GM19043 (cell line): ENCODE measurements at regions not wholly inside any gene's neighbourhood (a gene's known extent, or its start where the extent isn't known, plus 50 kb on each side); places are given as distances from the start of the nearest gene placed in this dataset.
"Not testable (repeated sequence)": the region's sequence is repeated elsewhere in the genome, so short reads cannot be mapped to it uniquely, and the experiment has no call there.

ENCODE experiments used
- ATAC-seq: cut with Tn5 transposase; IDR thresholded peaks from one replicate; pipeline ENCODE4 v1.9.1; 2021; ENCODE audit warnings: low read depth; ENCODE audit not compliant: unreplicated experiment

- no peak for ATAC-seq
Observed at GRCh38 chr10:22875581-22875980, 52.3 kb upstream of the ARMC3 start.

- no peak for ATAC-seq
Observed at GRCh38 chr10:22874189-22874854, 53.5 kb upstream of the ARMC3 start.

GRCh38 chr10:22856444-22857074 is 71.3 kb upstream of the ARMC3 start:
- ATAC-seq: no peak

- ATAC-seq: no peak
Observed at GRCh38 chr10:22854935-22855421, 72.9 kb upstream of the ARMC3 start.

- no peak for ATAC-seq
Observed at GRCh38 chr10:22853906-22854447, 73.9 kb upstream of the ARMC3 start.

GRCh38 chr10:22852712-22853353 is 75.0 kb upstream of the ARMC3 start:
- ATAC-seq: no peak

GRCh38 chr10:22851865-22852239 is 76.0 kb upstream of the ARMC3 start:
- ATAC-seq: no peak

- no peak for ATAC-seq
Observed at GRCh38 chr10:22850541-22850940, 77.3 kb upstream of the ARMC3 start.

- no peak for ATAC-seq
Observed at GRCh38 chr10:22849077-22849805, 78.6 kb upstream of the ARMC3 start.

GRCh38 chr10:22848509-22848908 is 79.3 kb upstream of the ARMC3 start:
- ATAC-seq: no peak

GRCh38 chr10:22846294-22846693 is 81.6 kb upstream of the ARMC3 start:
- ATAC-seq: no peak

GRCh38 chr10:22839639-22840038 is 88.2 kb upstream of the ARMC3 start:
- no peak for ATAC-seq

GRCh38 chr10:22837771-22838170 is 90.1 kb upstream of the ARMC3 start:
- ATAC-seq: no peak

- ATAC-seq: no peak
Observed at GRCh38 chr10:22837351-22837750, 90.5 kb upstream of the ARMC3 start.

GRCh38 chr10:22834471-22834870 is 93.4 kb upstream of the ARMC3 start:
- ATAC-seq: no peak

- ATAC-seq: no peak
Observed at GRCh38 chr10:22833781-22834180, 94.1 kb upstream of the ARMC3 start.

GRCh38 chr10:22833353-22833752 is 94.5 kb upstream of the ARMC3 start:
- ATAC-seq: no peak

- no peak for ATAC-seq
Observed at GRCh38 chr10:22832851-22833250, 95.0 kb upstream of the ARMC3 start.

GRCh38 chr10:22832066-22832602 is 95.7 kb upstream of the ARMC3 start:
- ATAC-seq: no peak

- ATAC-seq: no peak
Observed at GRCh38 chr10:22831586-22831985, 96.3 kb upstream of the ARMC3 start.

GRCh38 chr10:22828712-22829111 is 99.1 kb upstream of the ARMC3 start:
- not testable (repeated sequence) for ATAC-seq
